Sigmoid colon (tissue), 6 donors: ENCODE measurements at regions not wholly inside any gene's neighbourhood (a gene's known extent, or its start where the extent isn't known, plus 50 kb on each side); places are given as distances from the start of the nearest gene placed in this dataset.

Experiments
- DNase-seq: peaks from one replicate; pipeline ENCODE4 v3.0.0-alpha.2; 2019
- H3K27ac ChIP-seq, 4 donors: fragments of 200-600 bp; sonication (generic); one replicate each; pipeline ENCODE4 v1.5.1; 2016 to 2019; ENCODE audit warnings: mild to moderate bottlenecking in 1 of 4
- H3K27me3 ChIP-seq, 3 donors: fragments of 200-600 bp; sonication (generic); one replicate each; pipeline ENCODE4 v1.5.1; 2019; ENCODE audit warnings: mild to moderate bottlenecking in 1 of 3
- H3K36me3 ChIP-seq, 4 donors: fragments of 200-600 bp; sonication (generic); one replicate each; pipeline ENCODE4 v1.5.1; 2016 to 2019
- H3K4me1 ChIP-seq, 4 donors: fragments of 200-600 bp; sonication (generic); one replicate each; pipeline ENCODE4 v1.5.1; 2017 to 2019
- H3K4me3 ChIP-seq, 4 donors: fragments of 200-600 bp; sonication (generic); one replicate each; pipeline ENCODE4 v1.5.1; 2017 to 2019; ENCODE audit warnings: mild to moderate bottlenecking in 2 of 4, moderate library complexity in 1 of 4
- H3K9me3 ChIP-seq, 4 donors: fragments of 200-600 bp in 3 of 4; sonication (generic) in 3 of 4; one replicate each; pipeline versions ENCODE4 v1.5.1 to v1.6.1; 2013 to 2019
- CTCF ChIP-seq, 4 experiments: fragments of 450-650 bp in 3 of 4; fragments of 200-600 bp in 1 of 4; IDR thresholded peaks; one replicate each; pipeline ENCODE4 v1.5.1; 2016 to 2019; ENCODE audit warnings: antibody characterized with exemption in 4 of 4, mild to moderate bottlenecking in 3 of 4, moderate library complexity in 2 of 4
- EP300 ChIP-seq, 4 donors: sonication (generic); formaldehyde crosslinking; IDR thresholded peaks; one replicate each; pipeline ENCODE4 v1.6.1; 2017; ENCODE audit warnings: antibody characterized with exemption in 4 of 4
- POLR2A ChIP-seq, 2 donors: fragments of 450-650 bp; IDR thresholded peaks; one replicate each; pipeline ENCODE4 v1.6.1; 2016; ENCODE audit warnings: antibody characterized with exemption in 2 of 2, mild to moderate bottlenecking in 2 of 2, moderate library complexity in 2 of 2
- POLR2AphosphoS5 ChIP-seq, 4 donors: sonication (generic); formaldehyde crosslinking; IDR thresholded peaks; one replicate each; pipeline ENCODE4 v1.6.1; 2017; ENCODE audit warnings: antibody characterized with exemption in 4 of 4
- WGBS, 2 donors: extraction: QIAGEN DNeasy Blood & Tissue Kit; methylation state at CpG; one replicate each; pipeline ENCODE4 v1.1.7; 2013; 5-methylcytosine and 5-hydroxymethylcytosine counted together
- intact Hi-C: fragments of 100-400 bp; cut with DNase I; formaldehyde crosslinking; loops from one replicate; pipeline ENCODE4 v1.15.1; 2023
- donor health status: healthy with polysubstance abuse.
- donor health status: healthy.

GRCh38 chr11:39144351-39145130 lies 2314.9 kb downstream of the LRRC4C start:
- H3K4me3 ChIP-seq: no peak overlapping the region
- no peaks in the 10 kb centered on the region for H3K9me3 ChIP-seq
- no peaks in the 10 kb centered on the region for H3K27me3 ChIP-seq
- intact Hi-C loops: no loop called here
- DNase-seq: no peak
- H3K36me3 ChIP-seq: no peaks in the 10 kb centered on the region
- no peaks in the 10 kb centered on the region for H3K4me1 ChIP-seq
- no peak overlapping the region for H3K27ac ChIP-seq
- TF ChIP-seq POLR2A (IDR thresholded peaks at IDR 0.05): no peak
- TF ChIP-seq CTCF (IDR thresholded peaks at IDR 0.05): no peak
- no peak for TF ChIP-seq EP300 (IDR thresholded peaks at IDR 0.05)
- TF ChIP-seq POLR2AphosphoS5 (IDR thresholded peaks at IDR 0.05): no peak
- WGBS, 2 donors: 88 to 93% methylated on average over 3 of the region's 3 CpGs

GRCh38 chr11:39139581-39139980 lies 2319.9 kb downstream of the LRRC4C start:
- H3K4me3 ChIP-seq: no peak overlapping the region
- no peaks in the 10 kb centered on the region for H3K27me3 ChIP-seq
- no peak for DNase-seq
- intact Hi-C loops: no loop called here
- whole genome bisulfite sequencing, 2 donors: 60 to 65% methylated on average over 3 of the region's 3 CpGs
- H3K27ac ChIP-seq: no peak overlapping the region
- H3K9me3 ChIP-seq: no peaks in the 10 kb centered on the region
- no peaks in the 10 kb centered on the region for H3K4me1 ChIP-seq
- no peaks in the 10 kb centered on the region for H3K36me3 ChIP-seq
- TF ChIP-seq POLR2AphosphoS5 (IDR thresholded peaks at IDR 0.05) (no peak), CTCF (IDR thresholded peaks at IDR 0.05) (no peak), EP300 (IDR thresholded peaks at IDR 0.05) (no peak), POLR2A (IDR thresholded peaks at IDR 0.05) (no peak)

- TF ChIP-seq CTCF (IDR thresholded peaks at IDR 0.05) (no peak), EP300 (IDR thresholded peaks at IDR 0.05) (no peak), POLR2A (IDR thresholded peaks at IDR 0.05) (no peak), POLR2AphosphoS5 (IDR thresholded peaks at IDR 0.05) (no peak)
Measured at GRCh38 chr11:39120890-39121289, 2338.6 kb downstream of the LRRC4C start.

GRCh38 chr11:39113606-39114005 lies 2345.8 kb downstream of the LRRC4C start:
- H3K36me3 ChIP-seq: no peaks in the 10 kb centered on the region
- intact Hi-C loops: no loop called here
- no peak overlapping the region for H3K27ac ChIP-seq
- TF ChIP-seq CTCF (IDR thresholded peaks at IDR 0.05) (no peak), EP300 (IDR thresholded peaks at IDR 0.05) (no peak), POLR2A (IDR thresholded peaks at IDR 0.05) (no peak), POLR2AphosphoS5 (IDR thresholded peaks at IDR 0.05) (no peak)
- no peaks in the 10 kb centered on the region for H3K27me3 ChIP-seq
- no peak overlapping the region for H3K4me3 ChIP-seq
- no peaks in the 10 kb centered on the region for H3K9me3 ChIP-seq
- H3K4me1 ChIP-seq: no peaks in the 10 kb centered on the region
- no peak for DNase-seq

More at GRCh38 chr11:39120890-39121289, 2338.6 kb downstream of the LRRC4C start:
- intact Hi-C loops: no loop called here
- DNase-seq: no peak
- 84 to 90% methylated on average over 5 of the region's 5 CpGs for WGBS, 2 donors
- H3K27ac ChIP-seq: no peak overlapping the region
- H3K4me3 ChIP-seq: no peak overlapping the region
- H3K9me3 ChIP-seq: no peaks in the 10 kb centered on the region
- H3K4me1 ChIP-seq: no peaks in the 10 kb centered on the region
- H3K36me3 ChIP-seq: no peaks in the 10 kb centered on the region
- H3K27me3 ChIP-seq: no peaks in the 10 kb centered on the region

- intact Hi-C loops: no loop called here
- no peak overlapping the region for H3K4me3 ChIP-seq
- H3K4me1 ChIP-seq: peaks cover 0 to 4% (median 0%) of the 10 kb centered on the region in 4 donors
- DNase-seq: no peak
- TF ChIP-seq CTCF (IDR thresholded peaks at IDR 0.05): no peak
- no peak for TF ChIP-seq POLR2A (IDR thresholded peaks at IDR 0.05)
- TF ChIP-seq POLR2AphosphoS5 (IDR thresholded peaks at IDR 0.05): no peak
- TF ChIP-seq EP300 (IDR thresholded peaks at IDR 0.05): no peak
- WGBS, 2 donors: 80 to 86% methylated on average over 2 of the region's 2 CpGs
- no peaks in the 10 kb centered on the region for H3K27me3 ChIP-seq
- H3K9me3 ChIP-seq: no peaks in the 10 kb centered on the region
- H3K36me3 ChIP-seq: no peaks in the 10 kb centered on the region
- no peak overlapping the region for H3K27ac ChIP-seq
Measured at GRCh38 chr11:39102236-39102635, 2357.2 kb downstream of the LRRC4C start.
